H9 (cell line): ENCODE measurements at regions not wholly inside any gene's neighbourhood (a gene's known extent, or its start where the extent isn't known, plus 50 kb on each side); places are given as distances from the start of the nearest gene placed in this dataset.

Source experiments
- DNase-seq: peaks from one replicate; pipeline ENCODE4 v3.0.0-alpha.2; 2017
- H2AFZ ChIP-seq: one replicate; pipeline ENCODE4 v1.6.1; 2013; ENCODE audit warnings: mild to moderate bottlenecking, low read length, control low read depth, moderate library complexity
- H2AK5ac ChIP-seq: 2 replicates; pipeline ENCODE4 v1.6.1; 2013; ENCODE audit warnings: low read length, control low read depth, mixed read lengths; ENCODE audit not compliant: insufficient read length
- H2BK120ac ChIP-seq: one replicate; pipeline ENCODE4 v1.6.1; 2013; ENCODE audit warnings: low read depth, mild to moderate bottlenecking, low read length, control low read depth, inconsistent platforms; ENCODE audit not compliant: poor library complexity, severe bottlenecking
- H2BK12ac ChIP-seq: 2 replicates; pipeline ENCODE4 v1.6.1; 2013; ENCODE audit warnings: low read length, control low read depth, mixed read lengths, low read depth; ENCODE audit not compliant: insufficient read length
- H2BK15ac ChIP-seq: 2 replicates; pipeline ENCODE4 v1.6.1; 2013; ENCODE audit warnings: low read depth, low read length, control low read depth
- H2BK20ac ChIP-seq: one replicate; pipeline ENCODE4 v1.6.1; 2013; ENCODE audit warnings: low read depth, mild to moderate bottlenecking, low read length, control low read depth, inconsistent platforms; ENCODE audit not compliant: poor library complexity, severe bottlenecking
- H2BK5ac ChIP-seq: 2 replicates; pipeline ENCODE4 v1.6.1; 2013; ENCODE audit warnings: low read length, control low read depth, mixed read lengths; ENCODE audit not compliant: insufficient read length
- H3K14ac ChIP-seq: 2 replicates; pipeline ENCODE4 v1.6.1; 2013; ENCODE audit warnings: low read length, control low read depth; ENCODE audit not compliant: insufficient read depth
- H3K18ac ChIP-seq: 2 replicates; pipeline ENCODE4 v1.6.1; 2013; ENCODE audit warnings: low read depth, mild to moderate bottlenecking, mixed read lengths, low read length, control low read depth; ENCODE audit not compliant: insufficient read length
- H3K23ac ChIP-seq: 2 replicates; pipeline ENCODE4 v1.6.1; 2013; ENCODE audit warnings: low read length, control low read depth, mixed read lengths, low read depth; ENCODE audit not compliant: insufficient read length
- H3K23me2 ChIP-seq: 2 replicates; pipeline ENCODE4 v1.6.1; 2013; ENCODE audit warnings: low read depth, mild to moderate bottlenecking, mixed read lengths, low read length, control low read depth; ENCODE audit not compliant: insufficient read length, poor library complexity, severe bottlenecking
- H3K27ac ChIP-seq: 2 replicates; pipeline ENCODE4 v1.5.1; 2013; ENCODE audit warnings: low read length, control low read depth, mixed read lengths, low read depth; ENCODE audit not compliant: insufficient read length
- H3K27me3 ChIP-seq: 2 replicates; pipeline ENCODE4 v1.6.1; 2013; ENCODE audit warnings: low read length, control low read depth, inconsistent platforms; ENCODE audit not compliant: insufficient read depth
- H3K4ac ChIP-seq: 2 replicates; pipeline ENCODE4 v1.6.1; 2013; ENCODE audit warnings: low read depth, mild to moderate bottlenecking, control low read depth, inconsistent platforms, low read length, moderate library complexity
- H3K4me1 ChIP-seq: 2 replicates; pipeline ENCODE4 v1.6.1; 2013; ENCODE audit warnings: low read length, control low read depth, inconsistent platforms; ENCODE audit not compliant: insufficient read depth
- H3K4me2 ChIP-seq: 2 replicates; pipeline ENCODE4 v1.6.1; 2013; ENCODE audit warnings: low read length, control low read depth, mixed read lengths; ENCODE audit not compliant: insufficient read length, insufficient read depth
- H3K56ac ChIP-seq: 2 replicates; pipeline ENCODE4 v1.6.1; 2013; ENCODE audit warnings: low read depth, mild to moderate bottlenecking, mixed read lengths, low read length, control low read depth; ENCODE audit not compliant: insufficient read length
- H3K79me1 ChIP-seq: 2 replicates; pipeline ENCODE4 v1.6.1; 2013; ENCODE audit warnings: low read depth, mild to moderate bottlenecking, moderate library complexity, low read length, control low read depth, inconsistent platforms; ENCODE audit not compliant: insufficient read depth, poor library complexity, severe bottlenecking
- H3K79me2 ChIP-seq: 2 replicates; pipeline ENCODE4 v1.6.1; 2013; ENCODE audit warnings: low read length, control low read depth, inconsistent platforms; ENCODE audit not compliant: insufficient read depth
- H3K9ac ChIP-seq: 2 replicates; pipeline ENCODE4 v1.6.1; 2013; ENCODE audit warnings: low read length, control low read depth, mixed read lengths; ENCODE audit not compliant: insufficient read length; ENCODE audit errors: extremely low read depth
- H3K9me3 ChIP-seq: one replicate; pipeline ENCODE4 v1.6.1; 2013; ENCODE audit warnings: low read depth, low read length, inconsistent platforms; ENCODE audit not compliant: control insufficient read depth
- H3T11ph ChIP-seq: one replicate; pipeline ENCODE4 v1.6.1; 2013; ENCODE audit warnings: mild to moderate bottlenecking, low read length, control low read depth, inconsistent platforms
- H4K20me1 ChIP-seq: one replicate; pipeline ENCODE4 v1.6.1; 2013; ENCODE audit not compliant: control insufficient read depth, insufficient read length, insufficient read depth
- H4K5ac ChIP-seq: 2 replicates; pipeline ENCODE4 v1.6.1; 2013; ENCODE audit warnings: low read depth, mild to moderate bottlenecking, mixed read lengths, low read length, control low read depth; ENCODE audit not compliant: insufficient read length
- H4K8ac ChIP-seq: replicated peaks from 2 replicates; pipeline ENCODE4 v1.6.1; 2013; ENCODE audit warnings: low read length, control low read depth, mixed read lengths, low read depth; ENCODE audit not compliant: insufficient read length
- H4K91ac ChIP-seq: 2 replicates; pipeline ENCODE4 v1.6.1; 2013; ENCODE audit warnings: low read depth, mild to moderate bottlenecking, moderate library complexity, mixed read lengths, low read length, control low read depth; ENCODE audit not compliant: insufficient read length
- H3K27ac Mint-ChIP-seq, 3 experiments: 2 replicates in 2 of 3; 3 replicates in 1 of 3; pipeline ENCODE4 v1.8.0; 2020 to 2021; ENCODE audit warnings: mixed read lengths in 3 of 3, mild to moderate bottlenecking in 1 of 3, moderate library complexity in 1 of 3
- H3K27me3 Mint-ChIP-seq: 2 replicates; pipeline ENCODE4 v1.8.0; 2021; ENCODE audit warnings: low read depth, mild to moderate bottlenecking, moderate library complexity, mixed read lengths
- H3K36me3 Mint-ChIP-seq, 3 experiments: 2 replicates in 2 of 3; 3 replicates in 1 of 3; pipeline ENCODE4 v1.8.0; 2020 to 2021; ENCODE audit warnings: low read depth in 3 of 3, mixed read lengths in 3 of 3; ENCODE audit not compliant: insufficient read depth in 1 of 3
- H3K4me1 Mint-ChIP-seq, 2 experiments: 2 replicates each; pipeline ENCODE4 v1.8.0; 2020; ENCODE audit warnings: mixed read lengths in 2 of 2
- H3K4me3 Mint-ChIP-seq, 2 experiments: 2 replicates in 1 of 2; 3 replicates in 1 of 2; pipeline ENCODE4 v1.8.0; 2020 to 2021; ENCODE audit warnings: mild to moderate bottlenecking in 2 of 2, mixed read lengths in 2 of 2, moderate library complexity in 1 of 2
- H3K9me3 Mint-ChIP-seq, 2 experiments: 2 replicates in 1 of 2; 3 replicates in 1 of 2; pipeline ENCODE4 v1.8.0; 2020; ENCODE audit warnings: mild to moderate bottlenecking in 2 of 2, mixed read lengths in 2 of 2, moderate library complexity in 1 of 2
- CTCF ChIP-seq: fragments of 200-600 bp; sonication (generic); conservative IDR thresholded peaks from 3 replicates; pipeline ENCODE4 v1.8.0; 2021; ENCODE audit warnings: antibody characterized with exemption, mild to moderate bottlenecking
- WGBS: extraction: QIAGEN DNeasy Blood & Tissue Kit; methylation state at CpG from one replicate; pipeline ENCODE4 v1.1.7; 2013; ENCODE audit warnings: missing lambda C conversion rate, low lambda C conversion rate, mixed read lengths; ENCODE audit not compliant: insufficient read length; ENCODE audit errors: extremely low coverage; 5-methylcytosine and 5-hydroxymethylcytosine counted together

- no peaks in the 10 kb centered on the region for H3K23me2 ChIP-seq
- no peak overlapping the region for H3K14ac ChIP-seq
- no peak overlapping the region for H2BK12ac ChIP-seq
- no peak overlapping the region for H2BK15ac ChIP-seq
- no peaks in the 10 kb centered on the region for H3K79me2 ChIP-seq
- H3K18ac ChIP-seq, result no peak overlapping the region
- no peak overlapping the region for H3T11ph ChIP-seq
- no peak overlapping the region for H2AK5ac ChIP-seq
- no peak overlapping the region for H3K27ac Mint-ChIP-seq
- H3K56ac ChIP-seq, result no peak overlapping the region
- no peak overlapping the region for H4K8ac ChIP-seq
- H3K4me3 Mint-ChIP-seq, result no peak overlapping the region
- no peak overlapping the region for H3K9ac ChIP-seq
- H3K23ac ChIP-seq, result no peak overlapping the region
- H3K79me1 ChIP-seq, result no peaks in the 10 kb centered on the region
- no peaks in the 10 kb centered on the region for H3K9me3 ChIP-seq
- H2AFZ ChIP-seq, result no peak overlapping the region
- peaks cover 16 to 19% of the 10 kb centered on the region in 2 experiments for H3K4me1 Mint-ChIP-seq
- H4K5ac ChIP-seq, result no peak overlapping the region
- H3K9me3 Mint-ChIP-seq, result peaks cover 0 to 3% of the 10 kb centered on the region in 2 experiments; a peak in 2 of 5 replicates
- no peak overlapping the region for H4K91ac ChIP-seq
- no CpG with 5 or more reads among the region's 1 CpG for WGBS
- H2BK120ac ChIP-seq, result no peak overlapping the region
- no peak overlapping the region for H3K4ac ChIP-seq
- no peaks in the 10 kb centered on the region for H4K20me1 ChIP-seq
- H3K4me2 ChIP-seq, result no peak overlapping the region
- peaks cover 3% of the 10 kb centered on the region; the same call in 1 of the 2 replicates for H3K4me1 ChIP-seq
- H3K36me3 Mint-ChIP-seq, result no peaks in the 10 kb centered on the region
- no peak overlapping the region for H3K27ac ChIP-seq
- no peak overlapping the region for H2BK20ac ChIP-seq
- no peak overlapping the region for H2BK5ac ChIP-seq
- no peak for TF ChIP-seq CTCF
- H3K27me3 ChIP-seq, result no peaks in the 10 kb centered on the region
- no peaks in the 10 kb centered on the region for H3K27me3 Mint-ChIP-seq
- DNase-seq, result no peak
Observed at GRCh38 chr12:76641073-76641472, 81.5 kb upstream of the OSBPL8 start.
